ENCODE measurements at regions not wholly inside any gene's neighbourhood (a gene's known extent, or its start where the extent isn't known, plus 50 kb on each side); places are given as distances from the start of the nearest gene placed in this dataset.

- H3K4me3 Mint-ChIP-seq = no peak overlapping the region
- H3K36me3 Mint-ChIP-seq (ENCODE audit: low read depth) = no peaks in the 10 kb centered on the region
- TF ChIP-seq STAT1 (IDR thresholded peaks at IDR 0.05; ENCODE audit: unreplicated experiment) (no peak), EZH2phosphoT487 (IDR thresholded peaks at IDR 0.05; ENCODE audit: unreplicated experiment) (no peak), NANOG (IDR thresholded peaks at IDR 0.05; ENCODE audit: borderline replicate concordance) (no peak), REST (IDR thresholded peaks at IDR 0.05; ENCODE audit: unreplicated experiment) (no peak), ETS1 (IDR thresholded peaks at IDR 0.05) (no peak), CREB1 (CRISPR knock-in tag; IDR thresholded peaks at IDR 0.05; ENCODE audit: low read depth) (no peak)
- Histone ChIP-seq H3K4me1 (ENCODE audit: insufficient read depth) (no peaks in the 10 kb centered on the region), H3K4me3 (no peak overlapping the region), H3K4me2 (no peak overlapping the region), H3K9me2 (ENCODE audit: insufficient read depth) (no peaks in the 10 kb centered on the region), H2AFZ (no peak overlapping the region), H3K79me2 (replicated peaks; ENCODE audit: insufficient read depth) (no peaks in the 10 kb centered on the region), H3F3A (replicated peaks; ENCODE audit: low read depth) (no peaks in the 10 kb centered on the region), H3K27me3 (ENCODE audit: insufficient read depth) (no peaks in the 10 kb centered on the region), H3K36me3 (ENCODE audit: insufficient read depth) (no peaks in the 10 kb centered on the region), H4K20me1 (replicated peaks; ENCODE audit: insufficient read depth) (no peaks in the 10 kb centered on the region), H3K27ac (ENCODE audit: low read depth) (no peak overlapping the region)
- H3K27me3 Mint-ChIP-seq (ENCODE audit: insufficient read depth, low read depth, poor library complexity) = no peaks in the 10 kb centered on the region
- no peak for DNase-seq (ENCODE audit: low spot score)
- H3K27ac Mint-ChIP-seq = no peak overlapping the region
- H3K9me3 Mint-ChIP-seq = no peaks in the 10 kb centered on the region
- ATAC-seq = no peak
- H3K4me1 Mint-ChIP-seq = peaks cover 7% of the 10 kb centered on the region; the same call in 2 of the 3 replicates
Measured at GRCh38 chr7:115709664-115710063, 320.9 kb downstream of the TFEC start.

- Histone ChIP-seq H2AFZ (no peak overlapping the region), H3F3A (replicated peaks; ENCODE audit: low read depth) (no peaks in the 10 kb centered on the region), H3K9me2 (ENCODE audit: insufficient read depth) (no peaks in the 10 kb centered on the region), H3K36me3 (ENCODE audit: insufficient read depth) (no peaks in the 10 kb centered on the region), H4K20me1 (replicated peaks; ENCODE audit: insufficient read depth) (no peaks in the 10 kb centered on the region), H3K79me2 (replicated peaks; ENCODE audit: insufficient read depth) (no peaks in the 10 kb centered on the region), H3K4me1 (ENCODE audit: insufficient read depth) (no peaks in the 10 kb centered on the region), H3K4me3 (no peak overlapping the region), H3K27ac (ENCODE audit: low read depth) (no peak overlapping the region), H3K27me3 (ENCODE audit: insufficient read depth) (no peaks in the 10 kb centered on the region), H3K4me2 (no peak overlapping the region)
- no peak for DNase-seq (ENCODE audit: low spot score)
- ATAC-seq = no peak
- Mint-ChIP-seq H3K27ac (no peak overlapping the region), H3K4me3 (no peak overlapping the region), H3K9me3 (no peaks in the 10 kb centered on the region), H3K27me3 (ENCODE audit: insufficient read depth, low read depth, poor library complexity) (no peaks in the 10 kb centered on the region), H3K36me3 (ENCODE audit: low read depth) (no peaks in the 10 kb centered on the region), H3K4me1 (peaks cover 7% of the 10 kb centered on the region; the same call in 2 of the 3 replicates)
- TF ChIP-seq EZH2 (IDR thresholded peaks at IDR 0.05; ENCODE audit: low read depth, unreplicated experiment) (no peak), POLR2AphosphoS5 (IDR thresholded peaks at IDR 0.05; ENCODE audit: low read depth) (no peak), ETS1 (IDR thresholded peaks at IDR 0.05) (no peak), ZNF114 (CRISPR knock-in tag; IDR thresholded peaks at IDR 0.05) (no peak), STAT1 (IDR thresholded peaks at IDR 0.05; ENCODE audit: unreplicated experiment) (no peak), REST (IDR thresholded peaks at IDR 0.05; ENCODE audit: unreplicated experiment) (no peak), NANOG (IDR thresholded peaks at IDR 0.05; ENCODE audit: borderline replicate concordance) (no peak), EZH2phosphoT487 (IDR thresholded peaks at IDR 0.05; ENCODE audit: unreplicated experiment) (no peak), CREB1 (CRISPR knock-in tag; IDR thresholded peaks at IDR 0.05; ENCODE audit: low read depth) (no peak), JUNB (IDR thresholded peaks at IDR 0.05; ENCODE audit: unreplicated experiment) (no peak), CTCF (conservative IDR thresholded peaks at IDR 0.05; ENCODE audit: low read depth in 2 of 2) (no peak)
Measured at GRCh38 chr7:115708013-115708341, 322.6 kb downstream of the TFEC start.
